ENCODE measurements at regions not wholly inside any gene's neighbourhood (a gene's known extent, or its start where the extent isn't known, plus 50 kb on each side); places are given as distances from the start of the nearest gene placed in this dataset.
"Not testable (repeated sequence)": the region's sequence is repeated elsewhere in the genome, so short reads cannot be mapped to it uniquely, and the experiment has no call there.

DNA sequence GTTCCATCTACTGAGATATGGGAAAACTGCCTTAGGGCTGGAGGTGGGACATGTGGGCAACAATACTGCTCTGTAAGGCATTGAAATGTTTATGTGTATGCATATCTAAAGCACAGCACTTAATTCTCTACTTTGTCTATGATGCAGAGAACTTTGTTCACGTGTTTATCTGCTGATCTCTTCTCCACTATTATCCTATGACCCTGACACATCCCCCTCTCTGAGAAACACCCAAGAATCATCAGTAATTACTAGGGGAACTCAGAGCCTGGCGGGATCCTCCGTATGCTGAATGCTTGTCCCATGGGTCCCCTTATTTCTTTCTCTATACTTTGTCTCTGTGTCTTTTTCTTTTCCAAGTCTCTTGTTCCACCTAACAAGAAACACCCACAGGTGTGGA, 63.8 kb downstream of the OR4A15 start:
- not testable (repeated sequence) for H3K4me2 ChIP-seq (ENCODE audit: low read length); H3K4me3 ChIP-seq (ENCODE audit: low read length); H3K9me2 ChIP-seq (replicated peaks; ENCODE audit: control insufficient read depth, low read length); H3K27ac ChIP-seq (ENCODE audit: low read depth, low read length); H4K20me1 ChIP-seq (ENCODE audit: control insufficient read depth, insufficient read depth, low read depth, low read length); H3K4me1 ChIP-seq (ENCODE audit: control insufficient read depth, low read length); H3K9me3 ChIP-seq (ENCODE audit: control insufficient read depth, insufficient read depth, low read length); H3K27me3 ChIP-seq (ENCODE audit: control insufficient read depth, low read length); H3K79me2 ChIP-seq (ENCODE audit: control insufficient read depth, low read length); H3F3A ChIP-seq (ENCODE audit: control insufficient read depth, insufficient read depth); H3K36me3 ChIP-seq (ENCODE audit: control insufficient read depth, low read length)

DNA sequence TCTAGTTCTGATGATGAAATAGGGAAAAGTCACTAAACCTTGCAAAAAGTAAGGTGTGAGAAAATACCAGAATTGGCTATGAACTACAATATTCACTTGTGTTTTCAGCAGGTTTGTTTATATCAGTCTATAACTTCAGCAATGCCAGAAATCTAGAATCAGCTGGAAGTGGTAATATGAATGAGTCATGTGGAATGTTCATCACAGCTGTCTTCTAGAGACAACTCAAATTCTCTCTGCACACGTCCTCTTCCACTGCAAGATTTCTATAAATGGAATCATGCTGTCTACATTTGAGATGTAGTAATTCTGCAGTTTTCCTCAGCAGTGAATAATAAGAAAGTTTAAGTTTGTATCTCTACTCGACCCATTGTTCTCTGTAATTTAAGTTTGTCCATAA, 89.9 kb downstream of the OR4A15 start:
- no peak overlapping the region for H3K27ac ChIP-seq (ENCODE audit: low read depth, low read length)
- no peaks in the 10 kb centered on the region for H3K36me3 ChIP-seq (ENCODE audit: control insufficient read depth, low read length)
- H3K9me2 ChIP-seq (replicated peaks; ENCODE audit: control insufficient read depth, low read length), result no peaks in the 10 kb centered on the region
- H3K4me3 ChIP-seq (ENCODE audit: low read length), result no peak overlapping the region
- H3K27me3 ChIP-seq (ENCODE audit: control insufficient read depth, low read length), result no peaks in the 10 kb centered on the region
- TF ChIP-seq, protein P1, sequence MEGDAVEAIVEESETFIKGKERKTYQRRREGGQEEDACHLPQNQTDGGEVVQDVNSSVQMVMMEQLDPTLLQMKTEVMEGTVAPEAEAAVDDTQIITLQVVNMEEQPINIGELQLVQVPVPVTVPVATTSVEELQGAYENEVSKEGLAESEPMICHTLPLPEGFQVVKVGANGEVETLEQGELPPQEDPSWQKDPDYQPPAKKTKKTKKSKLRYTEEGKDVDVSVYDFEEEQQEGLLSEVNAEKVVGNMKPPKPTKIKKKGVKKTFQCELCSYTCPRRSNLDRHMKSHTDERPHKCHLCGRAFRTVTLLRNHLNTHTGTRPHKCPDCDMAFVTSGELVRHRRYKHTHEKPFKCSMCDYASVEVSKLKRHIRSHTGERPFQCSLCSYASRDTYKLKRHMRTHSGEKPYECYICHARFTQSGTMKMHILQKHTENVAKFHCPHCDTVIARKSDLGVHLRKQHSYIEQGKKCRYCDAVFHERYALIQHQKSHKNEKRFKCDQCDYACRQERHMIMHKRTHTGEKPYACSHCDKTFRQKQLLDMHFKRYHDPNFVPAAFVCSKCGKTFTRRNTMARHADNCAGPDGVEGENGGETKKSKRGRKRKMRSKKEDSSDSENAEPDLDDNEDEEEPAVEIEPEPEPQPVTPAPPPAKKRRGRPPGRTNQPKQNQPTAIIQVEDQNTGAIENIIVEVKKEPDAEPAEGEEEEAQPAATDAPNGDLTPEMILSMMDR (IDR thresholded peaks at IDR 0.05; ENCODE audit: low read depth, low read length, poor library complexity, severe bottlenecking), result no peak
- TF ChIP-seq EZH2phosphoT487 (IDR thresholded peaks at IDR 0.05; ENCODE audit: borderline replicate concordance, low read length), result no peak
- no peaks in the 10 kb centered on the region for H4K20me1 ChIP-seq (ENCODE audit: control insufficient read depth, insufficient read depth, low read depth, low read length)
- H3F3A ChIP-seq (ENCODE audit: control insufficient read depth, insufficient read depth), result no peaks in the 10 kb centered on the region
- no peak overlapping the region for H3K4me2 ChIP-seq (ENCODE audit: low read length)
- H3K4me1 ChIP-seq (ENCODE audit: control insufficient read depth, low read length), result no peaks in the 10 kb centered on the region
- H3K9me3 ChIP-seq (ENCODE audit: control insufficient read depth, insufficient read depth, low read length), result peaks cover 5% of the 10 kb centered on the region; the same call in 1 of the 2 replicates
- H3K79me2 ChIP-seq (ENCODE audit: control insufficient read depth, low read length), result no peaks in the 10 kb centered on the region

DNA sequence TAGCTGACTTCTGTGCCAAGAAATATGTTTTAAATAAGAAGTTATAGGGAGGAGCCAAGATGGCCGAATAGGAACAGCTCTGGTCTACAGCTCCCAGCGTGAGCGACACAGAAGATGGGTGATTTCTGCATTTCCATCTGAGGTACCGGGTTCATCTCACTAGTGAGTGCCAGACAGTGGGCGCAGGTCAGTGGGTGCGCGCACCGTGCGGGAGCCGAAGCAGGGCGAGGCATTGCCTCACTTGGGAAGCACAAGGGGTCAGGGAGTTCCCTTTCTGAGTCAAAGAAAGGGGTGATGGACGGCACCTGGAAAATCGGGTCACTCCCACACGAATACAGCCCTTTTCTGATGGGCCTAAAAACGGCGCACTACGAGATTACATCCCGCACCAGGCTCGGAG, 92.1 kb downstream of the OR4A15 start:
- H3K27ac ChIP-seq (ENCODE audit: low read depth, low read length); H3K9me3 ChIP-seq (ENCODE audit: control insufficient read depth, insufficient read depth, low read length); H3K4me3 ChIP-seq (ENCODE audit: low read length); H3F3A ChIP-seq (ENCODE audit: control insufficient read depth, insufficient read depth); H3K9me2 ChIP-seq (replicated peaks; ENCODE audit: control insufficient read depth, low read length); H3K36me3 ChIP-seq (ENCODE audit: control insufficient read depth, low read length); H3K4me2 ChIP-seq (ENCODE audit: low read length); H4K20me1 ChIP-seq (ENCODE audit: control insufficient read depth, insufficient read depth, low read depth, low read length); H3K4me1 ChIP-seq (ENCODE audit: control insufficient read depth, low read length); H3K79me2 ChIP-seq (ENCODE audit: control insufficient read depth, low read length); H3K27me3 ChIP-seq (ENCODE audit: control insufficient read depth, low read length): not testable (repeated sequence)

DNA sequence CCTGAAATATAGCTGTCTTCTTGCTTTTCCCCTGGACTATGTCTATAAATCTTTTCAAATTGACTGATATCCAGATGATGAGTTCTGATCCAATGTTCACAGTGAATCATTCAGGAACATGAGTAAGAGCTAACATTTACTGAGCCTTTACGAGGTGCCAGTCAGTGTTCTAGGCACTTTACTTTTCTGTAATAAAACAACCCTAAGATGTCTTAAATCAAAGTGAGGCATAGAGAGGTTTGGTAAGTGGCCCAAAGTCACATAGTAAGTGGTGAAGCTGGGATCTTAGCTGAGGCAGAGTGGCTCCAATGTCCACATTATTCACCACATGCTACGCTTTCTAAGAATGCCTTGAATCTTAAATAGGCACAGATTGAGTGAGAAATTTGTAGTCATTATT, 79.9 kb upstream of the OR4C15 start:
- Histone ChIP-seq H3K9me2 (replicated peaks; ENCODE audit: control insufficient read depth, low read length) (no peaks in the 10 kb centered on the region), H3K9me3 (ENCODE audit: control insufficient read depth, insufficient read depth, low read length) (no peaks in the 10 kb centered on the region; the same call in 1 of the 2 replicates), H3K27me3 (ENCODE audit: control insufficient read depth, low read length) (no peaks in the 10 kb centered on the region), H3K4me2 (ENCODE audit: low read length) (no peak overlapping the region), H3K4me1 (ENCODE audit: control insufficient read depth, low read length) (no peaks in the 10 kb centered on the region), H3K4me3 (ENCODE audit: low read length) (no peak overlapping the region), H4K20me1 (ENCODE audit: control insufficient read depth, insufficient read depth, low read depth, low read length) (no peaks in the 10 kb centered on the region), H3K36me3 (ENCODE audit: control insufficient read depth, low read length) (no peaks in the 10 kb centered on the region), H3K79me2 (ENCODE audit: control insufficient read depth, low read length) (no peaks in the 10 kb centered on the region), H3F3A (ENCODE audit: control insufficient read depth, insufficient read depth) (no peaks in the 10 kb centered on the region), H3K27ac (ENCODE audit: low read depth, low read length) (no peak overlapping the region)
- TF ChIP-seq EZH2phosphoT487 (IDR thresholded peaks at IDR 0.05; ENCODE audit: borderline replicate concordance, low read length), result no peak
- TF ChIP-seq, protein P1 (IDR thresholded peaks at IDR 0.05; ENCODE audit: low read depth, low read length, poor library complexity, severe bottlenecking), result no peak

All from DOHH2 (cell line).